T follicular helper cell (primary cell): ENCODE measurements at regions not wholly inside any gene's neighbourhood (a gene's known extent, or its start where the extent isn't known, plus 50 kb on each side); places are given as distances from the start of the nearest gene placed in this dataset.

ENCODE experiments used
- DNase-seq: peaks from one replicate; pipeline ENCODE4 v3.0.0-alpha.2; 2020; ENCODE audit warnings: low read depth

DNA sequence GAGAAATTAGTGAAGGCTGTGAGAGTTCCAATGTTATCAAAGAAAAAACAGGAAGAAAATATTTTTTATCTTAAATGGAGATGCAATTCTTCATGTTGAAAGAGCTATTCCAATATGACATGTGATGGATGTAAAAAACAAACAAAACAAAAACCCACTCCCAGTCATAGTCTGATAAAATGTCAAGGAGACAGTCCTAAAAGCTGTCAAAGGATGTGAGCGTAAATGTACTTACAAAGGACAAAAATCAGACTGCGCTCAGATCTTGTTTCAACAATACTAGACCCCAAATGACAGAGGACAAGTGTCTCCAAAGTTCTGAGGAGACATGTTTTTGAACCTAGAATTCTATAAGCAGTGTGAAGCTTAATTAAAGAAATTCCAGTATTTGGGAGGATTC lies 265.8 kb downstream of the PLPP3 start:
- no peak for DNase-seq

DNA sequence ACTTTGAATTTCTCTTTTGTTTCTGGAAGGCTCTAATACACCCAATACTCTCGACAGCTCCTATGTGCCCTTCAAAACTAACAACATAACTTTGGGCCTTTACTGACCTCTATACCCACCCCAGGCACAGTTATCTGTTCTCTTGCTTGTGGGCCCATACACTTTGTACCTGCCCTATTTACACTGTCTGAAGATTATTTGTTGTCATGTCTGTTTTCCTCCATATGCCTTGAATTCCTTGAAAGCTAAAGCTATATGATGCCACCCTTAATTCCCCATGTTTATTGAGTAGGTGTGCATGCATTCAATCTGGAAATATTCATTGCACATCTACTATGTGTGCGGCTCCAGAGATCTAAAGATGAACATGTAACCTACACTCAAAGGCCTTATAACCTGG lies 267.6 kb downstream of the PLPP3 start:
- no peak for DNase-seq

DNA sequence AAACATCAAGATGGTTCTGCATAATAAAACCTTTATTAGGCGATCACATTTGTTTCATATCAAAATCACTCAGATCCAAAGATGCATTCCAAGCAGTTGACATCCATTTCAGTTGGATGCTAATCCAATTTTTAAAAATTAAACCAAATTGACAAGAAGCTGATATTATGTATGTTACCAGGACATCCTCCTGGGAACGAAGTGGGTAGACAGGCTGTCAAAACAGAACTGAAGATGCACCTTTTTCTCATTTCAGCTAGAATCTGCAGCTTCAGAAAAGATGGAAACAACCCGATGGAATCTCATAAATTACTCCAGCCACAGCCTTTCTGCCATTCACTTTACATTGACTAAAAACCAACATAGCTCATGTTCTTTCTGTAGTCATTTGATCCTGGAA lies 268.4 kb downstream of the PLPP3 start:
- DNase-seq = no peak

DNA sequence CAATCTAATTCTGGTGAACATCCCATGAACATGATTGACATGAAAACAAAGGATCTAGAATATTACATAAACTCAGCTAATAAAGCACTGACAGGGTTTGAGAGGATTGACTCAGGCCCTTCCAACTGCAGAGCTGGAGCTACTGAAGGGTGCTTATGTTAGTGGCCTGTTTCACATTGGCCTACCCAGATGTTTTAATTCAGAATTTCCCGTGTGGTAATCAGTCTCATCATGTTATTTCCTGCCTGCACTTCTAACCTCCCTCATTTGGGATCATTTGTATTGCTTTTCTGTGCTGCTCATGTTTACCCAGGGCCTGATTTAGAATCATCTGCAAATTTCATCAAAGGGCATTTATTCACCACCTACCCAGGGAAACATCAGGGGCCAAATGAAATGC lies 270.3 kb downstream of the PLPP3 start:
- no peak for DNase-seq

DNA sequence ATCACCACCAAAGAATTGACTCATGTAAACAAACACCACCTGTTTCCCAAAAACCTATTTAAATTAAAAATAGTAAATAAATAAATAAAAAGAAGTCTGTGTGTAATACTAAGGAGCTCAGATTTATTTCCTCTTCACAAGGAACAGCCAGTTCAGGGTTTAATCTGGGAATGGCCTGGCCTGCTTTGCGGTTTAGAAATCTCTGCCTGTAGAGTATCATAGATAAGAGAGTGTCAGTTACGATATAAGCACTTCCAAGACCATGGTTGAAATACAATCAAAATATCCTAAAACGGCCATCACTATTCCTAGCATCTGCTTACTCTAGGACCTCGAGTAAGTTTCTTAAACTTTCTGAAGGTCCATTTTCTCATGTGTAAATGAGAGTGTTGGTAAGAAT lies 274.4 kb downstream of the PLPP3 start:
- no peak for DNase-seq

DNA sequence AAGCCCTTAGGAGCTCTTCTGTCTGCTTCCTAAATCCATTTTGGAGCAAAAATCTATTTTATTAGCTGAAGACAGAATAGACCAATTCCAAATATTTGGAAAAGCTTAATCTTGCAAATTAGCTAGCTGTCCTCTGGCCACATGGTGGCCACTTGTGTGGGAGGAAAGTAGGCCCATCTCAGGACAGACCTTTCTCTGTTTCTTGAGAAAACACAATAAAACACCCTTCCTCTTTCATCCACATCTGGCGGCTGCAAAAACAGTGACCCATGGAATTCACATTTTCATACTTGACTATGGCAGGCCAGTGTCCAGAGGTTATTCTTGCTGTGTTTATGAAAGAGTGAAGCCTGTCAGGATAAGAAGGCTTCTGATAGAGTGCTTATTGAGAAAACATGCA lies 275.6 kb downstream of the PLPP3 start:
- DNase-seq = no peak

DNA sequence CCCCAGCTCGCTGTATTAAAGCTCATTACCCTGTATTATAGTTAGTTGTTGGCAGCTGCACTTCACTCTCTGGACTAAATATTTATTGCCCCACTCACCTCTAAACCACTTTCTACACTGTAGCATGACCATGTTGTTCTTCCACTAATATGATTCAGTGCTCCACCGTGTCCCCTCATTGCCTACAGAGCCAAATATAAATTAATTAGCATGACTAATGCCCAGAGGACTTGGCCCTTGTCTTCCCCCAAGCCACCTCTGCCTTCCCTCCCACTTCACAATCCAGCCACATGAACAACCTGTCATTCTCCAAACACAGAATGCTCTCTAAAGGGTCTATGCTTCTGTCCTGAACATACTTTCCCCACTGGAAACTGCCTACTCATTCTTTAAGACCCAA lies 276.5 kb downstream of the PLPP3 start:
- no peak for DNase-seq

DNA sequence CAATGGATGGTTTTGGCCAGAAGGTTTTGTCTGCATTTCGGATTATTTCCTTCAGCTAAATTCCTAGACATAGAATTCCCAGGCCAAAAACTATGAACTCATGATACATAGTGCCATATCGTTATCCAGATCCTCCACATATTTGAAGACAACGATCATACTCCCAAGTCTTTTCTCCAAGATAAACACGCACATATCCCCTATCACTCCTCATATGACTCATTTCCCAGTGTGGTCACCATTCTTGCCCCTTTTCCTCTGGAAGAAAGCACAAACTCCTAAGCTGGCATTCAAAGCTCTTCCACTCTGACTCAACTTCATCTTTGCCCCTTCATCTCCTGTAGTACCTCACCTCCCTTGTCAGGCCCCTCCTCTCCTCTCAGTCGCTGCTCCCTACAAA lies 277.6 kb downstream of the PLPP3 start:
- DNase-seq = no peak

DNA sequence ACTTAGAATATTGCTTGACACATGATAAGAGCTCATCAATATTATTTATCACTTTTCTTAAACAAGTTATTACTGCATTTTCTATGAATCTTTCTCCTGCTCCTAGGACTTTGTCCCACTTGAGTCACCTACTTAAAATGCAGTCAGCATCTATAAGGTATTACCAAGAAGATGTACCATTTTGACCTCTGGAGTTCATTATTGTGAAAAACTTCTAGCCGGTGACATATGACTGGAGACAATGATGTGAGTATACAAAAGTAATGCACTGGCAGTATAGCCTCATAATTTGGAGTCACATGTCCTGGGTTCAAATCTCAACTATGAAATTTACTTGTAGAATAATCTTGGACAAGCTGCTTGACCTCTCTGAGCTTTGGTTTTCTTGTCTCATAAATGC lies 278.5 kb downstream of the PLPP3 start:
- no peak for DNase-seq

DNA sequence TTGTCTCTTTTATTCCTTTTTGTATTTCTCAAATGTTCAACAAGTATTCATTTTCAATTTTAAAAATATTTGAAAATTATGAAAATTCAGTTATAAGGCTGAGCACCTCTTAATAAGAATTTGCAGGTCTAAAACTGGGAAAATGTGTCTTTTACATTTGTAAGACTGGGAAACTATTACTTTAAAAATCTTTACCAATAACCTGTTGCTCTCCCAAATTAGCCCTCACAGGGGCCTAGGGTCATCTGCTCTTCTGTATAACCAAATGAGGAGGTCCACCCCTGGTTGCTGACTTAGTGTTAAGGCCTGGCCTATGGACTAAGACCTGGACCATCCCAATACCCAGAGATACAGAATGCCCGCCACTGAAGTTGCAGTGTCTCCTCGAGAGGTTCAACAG lies 280.5 kb downstream of the PLPP3 start:
- no peak for DNase-seq

DNA sequence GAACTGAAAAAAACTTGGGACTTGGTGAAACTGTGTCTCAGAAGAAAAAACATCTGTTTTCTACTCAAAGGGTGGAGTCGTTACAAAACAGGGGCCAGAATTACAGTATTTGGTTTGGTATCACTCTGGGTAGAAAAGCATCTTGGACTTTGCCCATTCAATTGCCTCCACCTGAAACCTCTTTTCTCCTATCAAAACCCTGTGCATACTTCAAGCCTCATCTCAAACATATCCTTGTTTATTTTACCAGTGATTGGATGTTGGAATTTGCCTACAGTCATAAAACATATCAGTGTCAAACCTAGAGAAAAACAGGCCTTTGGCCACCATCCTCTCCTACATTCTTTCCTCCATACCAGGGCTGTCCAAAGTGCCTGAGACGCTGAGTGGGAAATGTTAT lies 281.5 kb downstream of the PLPP3 start:
- no peak for DNase-seq

DNA sequence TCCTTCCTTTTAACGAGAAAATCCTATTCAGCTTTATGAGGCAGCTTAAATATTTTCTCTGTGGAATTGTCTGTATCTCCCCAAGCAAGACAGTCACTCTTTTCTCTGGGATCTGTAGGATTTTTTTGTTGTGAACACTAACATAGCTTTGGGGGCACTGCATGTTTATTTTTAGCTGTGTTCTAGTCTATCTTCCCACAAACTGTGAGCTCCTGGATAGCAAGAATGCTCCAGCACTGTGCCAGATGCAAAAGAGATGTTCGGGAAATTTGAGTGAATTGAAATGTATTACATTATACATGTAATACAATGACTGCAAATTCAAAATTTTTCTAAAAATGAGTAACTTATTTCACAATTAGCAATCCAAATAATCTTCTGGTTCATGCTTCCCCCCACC lies 282.2 kb downstream of the PLPP3 start:
- no peak for DNase-seq

DNA sequence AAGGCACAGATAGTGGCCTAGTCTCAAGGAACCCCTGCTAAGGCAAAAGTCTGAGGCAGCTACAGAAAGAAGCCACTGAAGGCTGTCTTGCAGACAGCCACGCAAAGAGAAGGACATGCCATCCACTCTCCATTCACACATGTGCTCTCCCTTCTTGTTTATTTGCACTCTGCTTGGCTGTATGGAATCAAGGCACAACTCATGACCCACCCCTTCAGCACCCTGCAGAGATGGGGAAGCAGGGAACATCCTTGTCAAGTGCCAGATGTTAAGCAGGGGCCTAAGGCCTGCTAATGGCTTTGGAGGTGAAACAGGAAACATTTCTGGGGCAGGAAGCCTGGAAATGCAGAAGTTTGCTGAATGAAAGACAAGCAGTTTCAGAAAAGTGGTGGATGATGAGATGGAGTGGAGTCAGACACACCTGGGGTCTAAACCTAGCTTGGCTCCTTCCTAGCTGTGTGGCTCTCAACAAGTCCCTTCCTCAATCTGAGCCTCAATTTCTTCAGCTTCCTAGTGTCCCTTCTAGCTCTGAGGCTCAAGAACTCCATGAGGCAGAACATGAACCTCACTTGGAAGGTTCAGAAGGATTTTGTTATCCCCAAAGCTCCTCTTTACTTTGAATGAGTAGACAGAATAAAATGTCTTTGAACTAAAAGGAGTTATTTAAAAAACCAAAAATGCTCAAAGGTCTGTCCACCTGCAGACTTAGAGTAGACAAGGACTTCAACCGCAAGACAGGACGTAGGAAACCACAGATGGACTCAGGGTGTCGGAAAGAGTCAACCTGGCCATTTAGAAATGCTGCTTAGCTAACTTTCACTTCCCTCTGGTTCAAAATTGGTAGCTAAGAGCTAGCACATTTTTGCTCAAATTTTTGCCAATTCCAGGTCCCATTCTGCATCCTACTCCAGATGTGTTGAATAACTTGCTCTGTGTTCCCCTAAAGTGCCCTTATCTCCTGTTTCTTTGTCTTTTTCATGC lies 283.1 kb downstream of the PLPP3 start:
- no peak for DNase-seq

DNA sequence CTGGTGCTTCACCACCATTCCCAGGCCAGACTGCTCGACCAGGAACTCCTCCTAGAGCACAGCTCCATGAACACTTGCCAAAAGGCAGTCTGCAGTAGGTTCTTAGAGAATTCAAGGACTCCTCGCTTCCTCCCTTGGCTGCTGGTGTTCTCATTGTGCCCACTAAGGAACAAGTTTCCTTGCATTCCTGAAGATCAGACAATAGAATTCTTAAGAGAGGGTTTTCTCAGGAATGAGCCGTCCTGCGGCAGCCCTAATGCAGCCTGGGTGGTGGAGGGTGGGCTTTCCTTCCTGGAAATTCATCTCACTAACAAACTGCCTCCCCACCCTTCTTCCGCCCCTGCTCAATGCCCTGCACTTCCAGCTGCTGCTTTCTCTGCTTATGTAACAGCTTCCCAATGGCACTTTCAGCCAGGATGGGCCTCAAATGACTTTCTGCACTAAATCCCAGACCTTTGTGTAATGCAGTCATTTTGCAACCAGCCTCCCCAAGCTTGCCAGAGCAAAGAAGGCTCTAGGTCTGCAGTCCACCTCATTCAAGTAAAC lies 287.9 kb downstream of the PLPP3 start:
- DNase-seq = no peak

DNA sequence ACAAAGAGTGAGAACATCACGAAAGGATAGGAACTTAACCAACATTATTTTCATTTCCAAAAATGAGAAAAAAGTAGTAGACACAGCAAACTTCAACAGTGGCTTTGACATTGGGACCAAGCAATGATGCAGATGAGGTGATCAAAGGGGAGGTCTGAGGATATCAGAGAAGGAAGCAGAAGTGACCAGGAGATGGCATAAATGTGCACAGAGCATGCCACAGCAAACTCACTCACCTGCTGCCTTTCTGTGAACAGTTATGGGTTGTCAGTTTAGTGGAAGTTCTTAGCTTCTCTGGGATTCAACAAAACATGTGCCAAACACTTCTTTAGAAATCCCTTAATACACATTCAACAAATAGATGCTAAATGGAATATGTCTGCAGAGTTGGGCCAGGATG lies 290.1 kb downstream of the PLPP3 start:
- no peak for DNase-seq

DNA sequence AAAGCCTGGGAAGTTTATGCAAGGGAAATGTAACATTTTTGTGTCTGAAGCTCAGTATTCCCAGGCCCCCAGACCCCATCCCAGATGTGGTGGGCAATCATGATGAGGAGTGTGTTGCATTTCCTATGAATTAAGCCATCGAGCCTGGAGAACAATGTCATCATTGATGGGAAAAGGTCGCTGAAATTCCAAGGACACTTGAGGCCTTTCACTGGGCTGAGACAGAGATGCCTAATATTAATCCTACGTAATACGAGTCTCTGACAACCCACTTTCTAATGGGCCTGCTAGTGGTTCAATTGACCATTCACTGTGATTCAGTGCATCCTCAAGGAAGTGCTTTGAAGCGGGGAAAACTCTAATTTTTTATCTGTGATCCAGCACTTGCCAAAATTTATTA lies 291.6 kb downstream of the PLPP3 start:
- DNase-seq = no peak

DNA sequence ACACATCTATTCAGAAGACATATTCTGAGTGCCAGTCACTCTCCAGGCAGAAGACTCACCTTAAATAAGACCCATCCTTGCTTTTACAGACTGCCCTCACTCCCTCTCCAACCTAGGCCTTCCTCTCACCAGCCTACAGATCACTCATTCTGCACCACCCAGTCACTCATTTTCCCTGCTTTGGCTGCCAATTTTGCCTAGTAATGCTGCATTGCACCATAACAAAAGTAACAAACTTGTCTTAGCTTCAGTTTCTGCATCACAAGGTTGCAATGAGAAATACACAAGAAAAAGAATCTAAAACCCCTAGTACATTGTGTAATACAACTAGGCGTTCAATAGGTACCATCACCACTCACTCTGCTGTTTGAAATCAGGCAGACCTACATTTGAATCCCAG lies 292.4 kb downstream of the PLPP3 start:
- no peak for DNase-seq

DNA sequence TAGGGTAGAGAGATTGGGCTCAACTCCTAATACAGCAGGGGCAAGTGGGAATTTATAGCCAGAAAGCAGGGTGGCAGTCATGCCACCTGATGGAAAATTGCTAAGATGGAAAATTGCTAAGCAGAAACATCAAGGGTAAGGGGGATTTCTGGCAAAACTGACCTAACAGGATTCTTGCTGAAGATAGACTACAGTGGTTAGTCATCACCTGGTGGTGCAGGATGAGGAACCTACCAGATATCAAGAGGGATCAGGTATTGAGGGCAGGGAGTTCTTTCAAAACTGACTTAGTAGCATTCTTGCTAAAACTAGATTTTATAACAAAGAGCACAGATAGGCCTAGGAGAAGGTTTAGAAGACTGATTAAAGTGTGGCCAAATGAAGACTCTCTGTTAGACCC lies 292.9 kb downstream of the PLPP3 start:
- no peak for DNase-seq

DNA sequence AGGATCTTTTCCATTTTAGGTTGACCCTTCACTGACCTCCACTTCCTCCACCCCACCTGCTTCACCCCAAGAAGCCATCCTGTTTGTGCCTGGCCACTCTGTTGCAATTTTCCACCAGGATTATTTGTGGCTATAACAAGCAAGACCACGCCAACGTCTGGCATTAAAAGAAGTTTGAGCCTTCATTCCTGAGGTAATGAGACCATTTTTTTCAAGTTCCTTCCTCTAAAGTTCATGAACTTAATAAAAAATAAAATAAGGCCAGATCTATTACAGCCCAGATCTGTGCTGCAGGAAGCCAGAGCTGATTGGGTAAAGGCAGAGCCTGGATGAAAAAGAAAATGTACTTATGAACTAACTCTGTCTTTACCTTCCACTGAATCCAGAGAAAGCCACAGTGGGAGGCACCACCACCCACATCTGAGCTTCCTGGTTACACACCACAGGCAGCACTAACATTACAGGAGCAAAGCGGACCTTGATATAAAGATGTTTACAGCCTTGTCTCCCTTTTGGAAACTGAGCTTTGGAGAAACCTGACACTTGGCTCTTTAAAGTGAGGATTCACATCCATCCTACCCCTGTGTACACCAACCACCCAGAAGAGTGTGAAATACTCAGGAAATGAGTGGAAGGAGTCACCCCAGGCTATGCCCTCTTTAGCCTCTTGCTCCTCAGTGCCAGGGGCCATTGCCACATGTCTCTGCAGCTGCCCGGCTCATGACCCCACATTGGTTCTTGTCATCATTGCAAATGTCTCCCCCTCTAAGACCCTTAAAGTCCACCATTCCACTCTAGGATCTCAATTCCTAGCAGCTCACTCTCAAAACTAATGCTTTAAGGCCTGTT lies 293.6 kb downstream of the PLPP3 start:
- no peak for DNase-seq

DNA sequence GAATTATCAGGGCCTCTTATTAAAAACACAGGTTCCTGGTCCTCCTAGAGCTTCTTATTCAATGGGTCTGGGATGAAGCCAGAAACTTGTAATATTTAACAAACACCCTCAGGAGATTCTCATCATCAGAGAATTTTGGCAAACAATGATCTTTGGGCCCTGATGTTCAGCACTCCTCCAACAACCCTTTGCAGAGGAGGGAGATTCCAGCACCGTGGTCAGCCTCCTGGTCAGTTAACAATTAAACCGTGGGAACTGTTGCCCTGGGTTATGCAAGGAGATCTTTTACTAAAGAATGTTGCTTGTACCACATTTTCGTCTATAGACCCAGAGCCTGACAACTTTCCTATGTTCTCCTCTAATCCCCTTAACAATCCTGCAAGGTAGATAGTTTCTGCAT lies 294.4 kb downstream of the PLPP3 start:
- DNase-seq = no peak

DNA sequence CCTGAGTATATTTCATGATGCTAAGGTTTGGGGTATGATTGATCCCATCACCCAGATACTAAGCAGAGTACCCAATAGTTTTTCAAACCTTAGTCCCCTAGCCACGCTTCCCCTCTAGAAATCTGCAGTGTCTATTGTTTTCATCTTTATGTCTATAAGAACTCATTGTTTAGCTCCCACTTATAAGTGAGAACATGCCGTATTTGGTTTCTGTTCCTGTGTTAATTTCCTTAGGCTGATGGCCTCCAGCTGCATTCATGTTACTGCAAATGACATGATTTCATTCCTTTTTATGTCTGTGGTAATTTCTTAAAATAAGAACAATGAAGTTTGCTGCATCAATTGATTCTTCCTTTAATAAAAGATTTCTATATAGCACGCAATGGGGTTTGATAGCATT lies 301.3 kb downstream of the PLPP3 start:
- no peak for DNase-seq

DNA sequence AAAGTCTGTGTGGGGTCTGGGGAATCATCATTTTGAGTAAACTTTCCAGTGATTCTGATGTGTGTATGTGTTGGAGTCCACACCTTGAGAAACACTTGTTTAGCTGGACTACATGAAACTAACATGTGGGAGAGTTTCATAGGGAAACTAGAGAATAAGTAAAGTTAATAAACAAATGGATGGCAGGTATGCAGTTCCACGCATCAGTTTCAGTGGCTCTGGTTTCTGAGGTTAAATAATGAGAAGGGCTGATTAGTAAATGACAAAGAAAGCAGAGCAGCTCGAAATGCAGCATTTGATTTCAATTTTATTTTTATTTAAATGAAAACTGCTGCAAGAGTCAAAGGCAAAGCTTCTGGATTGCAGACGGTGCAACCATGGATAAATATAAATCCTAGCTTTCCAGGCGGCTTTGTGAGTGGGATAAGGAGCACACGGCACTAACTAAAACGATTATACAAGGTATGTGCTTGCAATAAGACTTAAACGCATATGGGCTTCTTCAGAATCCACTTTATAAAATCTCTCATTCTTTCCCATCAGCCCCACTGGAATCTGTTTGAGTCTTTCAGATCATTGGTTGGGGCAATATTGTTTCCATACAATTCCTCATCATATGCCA lies 310.7 kb downstream of the PLPP3 start:
- DNase-seq = no peak
